HepG2 (cell line): ENCODE measurements at regions not wholly inside any gene's neighbourhood (a gene's known extent, or its start where the extent isn't known, plus 50 kb on each side); places are given as distances from the start of the nearest gene placed in this dataset.

Experiments
- ATF6 ChIP-seq: sonication (generic); formaldehyde crosslinking; conservative IDR thresholded peaks from 2 replicates; pipeline ENCODE4 v1.4.0; 2020; ENCODE audit warnings: missing genetic modification reagents
- CTCF ChIP-seq: sonication (generic); formaldehyde crosslinking; IDR thresholded peaks from 2 replicates; pipeline ENCODE4 v1.5.0; 2020; ENCODE audit warnings: mild to moderate bottlenecking, missing genetic modification reagents, moderate library complexity
- HDAC1 ChIP-seq: sonication (generic); formaldehyde crosslinking; IDR thresholded peaks from 2 replicates; pipeline ENCODE4 v1.5.1; 2020; ENCODE audit warnings: mild to moderate bottlenecking, missing genetic modification reagents
- POLR2A ChIP-seq, 2 experiments: IDR thresholded peaks; 2 replicates each; pipeline ENCODE4 v1.6.1; 2011; ENCODE audit warnings: low read depth in 2 of 2, low read length in 2 of 2, mild to moderate bottlenecking in 1 of 2, moderate library complexity in 1 of 2; ENCODE audit not compliant: insufficient read depth in 1 of 2
- TCF7L2 ChIP-seq: IDR thresholded peaks from 2 replicates; pipeline ENCODE4 v1.6.1; 2011; ENCODE audit warnings: mild to moderate bottlenecking, low read depth, low read length, moderate library complexity
- TEAD2 ChIP-seq: sonication (generic); formaldehyde crosslinking; IDR thresholded peaks from 2 replicates; pipeline ENCODE4 v1.9.0; 2021; ENCODE audit warnings: missing genetic modification reagents
- ZNF180 ChIP-seq: sonication (generic); formaldehyde crosslinking; IDR thresholded peaks from 2 replicates; pipeline ENCODE4 v1.4.0; 2020; ENCODE audit warnings: low read depth, missing genetic modification reagents, borderline replicate concordance

- TF ChIP-seq ZNF180 (CRISPR knock-in tag) (no peak), ATF6 (CRISPR knock-in tag) (no peak), TEAD2 (no peak), POLR2A (IDR thresholded peaks at IDR 0.05; ENCODE audit: insufficient read depth in 1 of 2, low read depth in 2 of 2, low read length in 2 of 2) (no peak), CTCF (CRISPR knock-in tag) (no peak), TCF7L2 (no peak), HDAC1 (CRISPR knock-in tag) (no peak)
Measured at GRCh38 chrX:63258144-63258543, 93.0 kb downstream of the SPIN4 start.
